ENCODE measurements at regions not wholly inside any gene's neighbourhood (a gene's known extent, or its start where the extent isn't known, plus 50 kb on each side); places are given as distances from the start of the nearest gene placed in this dataset.
"Not testable (repeated sequence)": the region's sequence is repeated elsewhere in the genome, so short reads cannot be mapped to it uniquely, and the experiment has no call there.

DNA sequence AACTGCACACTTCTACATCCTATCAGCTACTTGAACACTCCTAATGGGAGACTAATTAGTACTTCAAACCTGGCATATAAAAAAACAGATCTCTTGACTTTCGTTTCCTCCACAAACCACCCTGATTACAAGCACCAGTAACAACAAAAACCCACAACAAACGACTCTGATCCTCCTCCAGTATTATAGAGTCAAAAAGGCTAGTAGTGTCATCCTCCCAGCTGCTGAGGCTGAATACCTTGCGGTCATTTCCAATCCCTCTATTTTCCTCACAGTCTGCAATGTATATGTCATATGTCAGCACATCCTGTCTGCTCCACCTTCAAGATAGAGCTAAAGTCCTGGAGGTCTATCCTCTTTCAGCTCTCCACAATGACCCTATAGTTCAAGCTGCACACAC is 688.9 kb upstream of the RAG2 start:
- no peak for DNase-seq (ENCODE audit: extremely low read depth, low read depth, low spot score)

- no peak for DNase-seq (ENCODE audit: extremely low read depth, low read depth, low spot score)
Observed at GRCh38 chr11:37282367-37282766, 684.3 kb upstream of the RAG2 start.

- no peak for DNase-seq (ENCODE audit: extremely low read depth, low read depth, low spot score)
Observed at GRCh38 chr11:37280200-37280599, 682.2 kb upstream of the RAG2 start.

DNA sequence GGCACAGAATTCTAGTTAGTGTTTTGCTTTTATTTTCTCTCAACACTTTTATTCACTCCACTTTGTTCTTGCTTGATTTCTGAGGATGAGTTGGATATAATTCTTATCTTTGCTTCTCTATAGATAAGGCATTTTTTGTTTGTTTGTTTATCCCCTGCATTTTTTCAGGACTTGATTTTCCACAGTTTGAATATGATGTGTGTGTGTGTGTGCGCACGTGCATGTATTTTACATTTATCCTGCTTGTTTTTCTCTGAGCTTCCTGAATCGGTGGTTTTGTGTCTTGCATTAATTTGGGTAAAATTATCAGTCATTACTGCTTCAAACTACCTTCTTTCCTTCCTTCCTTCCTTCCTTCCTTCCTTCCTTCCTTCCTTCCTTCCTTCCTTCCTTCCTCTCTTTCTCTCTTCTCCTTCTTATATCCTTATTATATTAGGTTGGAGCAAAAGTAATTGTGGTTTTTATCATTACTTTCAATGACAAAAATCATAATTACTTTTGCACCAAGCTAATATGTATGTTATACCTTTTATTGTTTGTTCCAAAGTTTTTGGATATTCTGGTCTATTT is 679.9 kb upstream of the RAG2 start:
- no peak for DNase-seq (ENCODE audit: extremely low read depth, low read depth, low spot score)

- DNase-seq (ENCODE audit: extremely low read depth, low read depth, low spot score), result no peak
Observed at GRCh38 chr11:37264783-37265182, 666.7 kb upstream of the RAG2 start.

- DNase-seq (ENCODE audit: extremely low read depth, low read depth, low spot score), result no peak
Observed at GRCh38 chr11:37264060-37264459, 666.0 kb upstream of the RAG2 start.

GRCh38 chr11:37263467-37263866 is 665.4 kb upstream of the RAG2 start:
- not testable (repeated sequence) for DNase-seq (ENCODE audit: extremely low read depth, low read depth, low spot score)

DNA sequence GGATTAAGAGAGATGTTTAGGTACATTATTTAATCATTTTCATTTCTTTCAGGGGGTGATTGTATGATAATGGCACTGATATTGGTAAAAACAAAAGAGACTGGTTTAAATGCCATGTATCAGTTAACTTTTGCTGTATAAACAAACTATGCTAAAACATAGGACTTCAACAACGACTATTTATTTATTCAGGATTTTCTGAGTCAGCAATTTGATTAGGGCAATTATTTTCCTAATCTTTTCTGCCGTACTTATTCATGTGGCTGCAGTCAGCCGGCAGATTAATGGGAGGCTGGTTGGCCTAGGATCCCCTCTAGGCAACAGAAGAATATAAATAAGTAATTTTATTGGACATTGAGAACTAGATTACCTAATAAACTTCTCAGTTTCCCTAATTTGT is 661.7 kb upstream of the RAG2 start:
- no peak for DNase-seq (ENCODE audit: extremely low read depth, low read depth, low spot score)

DNA sequence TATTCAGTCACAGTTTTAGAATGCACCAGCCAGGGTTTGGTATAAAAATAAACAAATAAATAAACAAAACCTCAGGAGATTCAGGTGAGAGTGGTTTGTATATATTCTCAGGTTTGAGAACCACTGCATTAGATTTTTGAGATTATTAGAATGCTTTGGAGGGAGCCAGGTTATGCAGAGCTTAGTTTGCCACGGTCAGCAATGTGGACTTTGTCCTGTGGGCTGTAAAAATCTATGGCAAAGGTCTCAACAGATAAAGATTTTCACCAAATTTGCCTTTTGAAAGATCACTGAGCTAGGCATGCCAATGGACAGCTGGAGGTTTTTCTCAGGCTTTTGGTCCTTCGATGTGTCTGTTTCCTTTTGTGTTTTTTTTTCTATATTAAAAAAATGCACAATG is 650.1 kb upstream of the RAG2 start:
- no peak for DNase-seq (ENCODE audit: extremely low read depth, low read depth, low spot score)

DNA sequence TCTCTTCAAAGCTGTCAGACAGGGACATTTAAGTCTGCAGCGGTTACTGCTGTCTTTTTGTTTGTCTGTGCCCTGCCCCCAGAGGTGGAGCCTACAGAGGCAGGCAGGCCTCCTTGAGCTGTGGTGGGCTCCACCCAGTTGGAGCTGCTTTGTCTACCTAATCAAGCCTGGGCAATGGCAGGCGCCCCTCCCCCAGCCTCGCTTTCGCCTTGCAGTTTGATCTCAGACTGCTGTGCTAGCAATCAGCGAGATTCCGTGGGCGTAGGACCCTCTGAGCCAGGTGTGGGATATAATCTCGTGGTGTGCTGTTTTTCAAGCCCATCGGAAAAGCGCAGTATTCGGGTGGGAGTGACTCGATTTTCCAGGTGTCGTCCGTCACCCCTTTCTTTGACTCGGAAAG is 648.1 kb upstream of the RAG2 start:
- not testable (repeated sequence) for DNase-seq (ENCODE audit: extremely low read depth, low read depth, low spot score)

DNA sequence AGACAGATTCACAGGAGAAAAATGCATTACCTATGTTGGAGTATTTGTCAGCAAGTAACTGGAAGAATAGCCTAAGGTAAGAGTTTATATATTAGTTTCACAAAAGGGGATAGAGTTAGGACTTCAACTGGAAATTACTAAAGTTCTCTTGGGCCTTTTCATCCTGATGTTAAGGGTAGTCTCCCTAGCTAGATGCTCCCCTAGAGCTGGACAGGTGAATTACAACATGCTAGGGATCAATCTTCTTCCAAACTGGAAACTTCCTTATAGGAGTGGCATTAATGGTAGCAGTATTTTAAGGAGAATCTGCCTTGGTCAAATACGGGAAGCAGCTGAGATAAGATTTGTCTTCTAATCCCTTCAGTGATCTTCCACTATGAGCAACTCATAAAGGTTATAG is 632.8 kb upstream of the RAG2 start:
- no peak for DNase-seq (ENCODE audit: extremely low read depth, low read depth, low spot score)

DNA sequence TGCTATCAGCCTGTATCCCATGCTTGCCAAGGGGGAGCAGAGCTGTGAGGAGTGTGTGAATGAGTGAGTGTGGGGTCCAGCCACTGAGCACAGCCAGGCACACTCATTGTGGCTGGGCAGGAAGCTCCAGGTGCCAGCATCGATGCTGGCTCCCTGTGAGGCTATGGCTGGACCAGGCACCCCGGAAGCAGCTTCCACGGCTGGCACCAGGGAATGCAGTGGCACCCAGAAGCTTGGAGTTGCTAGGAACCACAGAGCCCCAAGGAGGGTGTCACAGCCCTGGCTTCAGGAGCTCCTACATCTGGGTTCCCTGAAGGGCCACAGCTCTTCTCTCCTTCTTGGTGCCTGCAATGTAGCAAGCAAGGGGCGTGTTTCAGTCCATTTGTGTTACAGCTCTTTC is 625.9 kb upstream of the RAG2 start:
- DNase-seq (ENCODE audit: extremely low read depth, low read depth, low spot score), result no peak

DNA sequence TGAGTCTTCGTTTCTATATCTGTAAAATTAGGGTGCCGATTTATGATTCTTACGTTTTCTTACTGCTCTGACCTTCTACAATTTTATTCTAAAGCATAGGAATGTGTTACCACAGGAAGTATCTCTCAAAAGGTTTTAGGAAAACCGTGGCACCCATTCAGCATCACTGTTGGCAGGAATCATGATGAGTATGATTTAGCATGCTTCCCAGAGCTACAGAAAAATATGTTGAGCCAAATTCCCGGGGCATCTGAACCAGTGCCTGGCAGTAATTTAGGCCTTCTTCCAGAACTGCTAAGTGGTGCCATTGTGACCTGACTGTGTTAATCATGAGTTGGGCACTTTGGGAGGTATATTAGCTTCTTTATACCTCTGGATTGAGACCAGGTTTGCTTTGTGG is 605.0 kb upstream of the RAG2 start:
- DNase-seq (ENCODE audit: extremely low read depth, low read depth, low spot score), result no peak

- no peak for DNase-seq (ENCODE audit: extremely low read depth, low read depth, low spot score)
Observed at GRCh38 chr11:37199082-37199481, 601.0 kb upstream of the RAG2 start.

DNA sequence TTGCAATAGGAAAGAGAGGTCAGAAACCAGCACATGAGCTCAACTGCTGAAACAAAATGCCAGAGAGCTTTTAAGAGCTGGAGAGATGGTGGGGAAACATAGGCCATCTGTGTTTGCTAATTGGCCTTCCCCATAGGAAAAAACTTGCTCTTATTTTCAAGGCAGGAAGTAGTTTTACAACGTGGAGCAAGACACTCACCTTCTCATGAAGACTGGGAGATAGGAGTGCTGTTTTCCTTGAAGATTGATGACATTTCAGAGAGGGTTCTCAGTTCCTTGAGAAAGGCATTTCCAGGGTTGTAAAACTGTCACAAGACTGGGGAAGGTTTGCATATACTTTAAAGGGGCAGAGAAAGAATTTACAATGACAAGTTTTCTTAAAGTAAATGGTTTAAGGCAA is 586.3 kb upstream of the RAG2 start:
- DNase-seq (ENCODE audit: extremely low read depth, low read depth, low spot score), result no peak

DNA sequence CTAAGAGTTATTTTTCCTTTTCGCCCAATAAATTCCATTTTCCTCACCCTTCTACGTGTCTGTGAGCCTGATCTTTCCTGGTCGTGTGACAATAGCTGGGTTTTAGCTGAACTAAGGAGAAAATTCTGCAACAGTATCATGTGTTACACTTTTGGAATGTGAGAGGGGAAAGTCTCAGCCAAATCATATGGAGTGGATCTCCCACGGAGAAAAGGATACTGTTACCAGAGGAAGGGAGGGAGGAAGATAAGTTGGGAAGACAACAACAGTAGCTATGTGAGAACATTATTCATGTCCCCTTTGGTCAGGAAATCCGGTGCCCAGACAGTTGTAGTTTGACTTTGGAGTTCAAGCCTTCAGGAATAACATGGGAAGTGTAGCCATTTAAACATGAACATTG is 584.0 kb upstream of the RAG2 start:
- DNase-seq (ENCODE audit: extremely low read depth, low read depth, low spot score), result no peak

DNA sequence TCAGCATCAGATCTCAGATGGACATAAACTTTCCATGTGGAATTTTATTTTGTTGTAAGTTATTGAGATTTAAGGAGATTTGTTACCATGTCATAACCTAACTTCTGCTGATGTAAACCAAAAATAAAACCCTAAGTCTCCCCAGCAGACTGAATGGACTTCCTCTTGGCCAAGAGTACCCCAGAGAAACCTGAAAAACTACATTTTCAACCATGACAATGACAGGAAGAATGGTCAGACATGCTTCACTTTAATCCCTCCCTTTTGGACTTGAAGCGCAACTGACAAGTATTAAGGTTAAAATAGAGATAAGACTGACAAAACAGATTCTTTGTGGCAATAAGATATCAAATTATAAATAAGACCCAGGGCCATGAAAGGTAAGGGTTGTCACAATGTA is 579.7 kb upstream of the RAG2 start:
- no peak for DNase-seq (ENCODE audit: extremely low read depth, low read depth, low spot score)

DNA sequence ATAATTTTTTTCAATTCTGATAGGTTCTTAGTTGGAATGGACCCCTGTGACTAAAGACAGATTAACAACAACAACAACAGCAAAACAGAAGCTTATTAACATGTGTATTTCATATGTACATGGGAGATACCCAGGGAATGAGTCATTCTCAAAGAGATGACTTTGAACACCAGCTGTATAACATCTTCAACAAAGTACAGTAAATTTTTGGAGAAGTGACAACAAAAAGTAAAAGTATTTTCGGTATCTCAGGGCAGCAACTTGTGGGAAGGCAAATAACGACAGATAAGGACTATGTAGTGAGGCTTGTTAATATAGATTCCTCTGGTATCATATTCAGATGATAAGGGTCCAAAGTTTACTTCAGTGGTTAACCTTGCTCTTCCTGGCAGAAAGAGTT is 573.4 kb upstream of the RAG2 start:
- no peak for DNase-seq (ENCODE audit: extremely low read depth, low read depth, low spot score)

- no peak for DNase-seq (ENCODE audit: extremely low read depth, low read depth, low spot score)
Observed at GRCh38 chr11:37170311-37170710, 572.3 kb upstream of the RAG2 start.

DNA sequence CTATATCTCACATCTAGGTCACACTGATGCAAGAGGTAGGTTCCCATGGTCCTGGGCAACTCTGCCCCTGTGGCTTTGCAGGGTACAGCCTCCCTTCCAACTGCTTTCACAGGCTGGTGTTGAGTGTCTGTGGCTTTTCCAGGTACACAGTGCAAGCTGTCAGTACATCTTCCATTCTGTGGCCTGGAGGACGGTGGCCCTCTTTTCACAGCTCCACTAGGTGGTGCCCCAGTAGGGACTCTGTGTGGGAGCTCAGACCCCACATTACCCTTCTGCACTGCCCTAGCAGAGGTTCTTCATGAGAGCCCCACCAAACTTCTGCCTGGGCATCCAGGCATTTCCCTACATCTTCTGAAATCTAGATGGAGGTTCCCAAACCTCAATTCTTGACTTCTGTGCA is 547.4 kb upstream of the RAG2 start:
- not testable (repeated sequence) for DNase-seq (ENCODE audit: extremely low read depth, low read depth, low spot score)

GRCh38 chr11:37142591-37142990 is 544.6 kb upstream of the RAG2 start:
- DNase-seq (ENCODE audit: extremely low read depth, low read depth, low spot score), result no peak

GRCh38 chr11:37141707-37142106 is 543.7 kb upstream of the RAG2 start:
- DNase-seq (ENCODE audit: extremely low read depth, low read depth, low spot score), result no peak

DNA sequence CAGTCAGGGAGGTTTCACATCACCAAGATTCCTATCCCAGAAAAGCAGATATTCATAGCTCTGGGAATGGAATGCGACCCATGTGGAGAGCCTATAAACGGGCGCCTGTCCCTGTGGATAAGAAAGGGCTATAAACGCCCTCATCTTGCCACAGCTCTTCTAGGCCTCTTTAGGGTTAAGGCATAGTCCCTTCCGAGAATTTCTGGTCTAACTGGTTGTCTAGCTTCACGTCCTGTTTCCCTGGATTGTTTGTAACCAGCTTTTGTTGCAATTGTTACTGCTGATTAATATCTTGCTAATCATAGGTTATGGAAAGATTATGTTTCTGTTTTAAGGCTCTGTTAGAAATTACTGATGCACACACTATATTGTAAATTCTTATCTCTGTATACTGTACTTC is 537.6 kb upstream of the RAG2 start:
- not testable (repeated sequence) for DNase-seq (ENCODE audit: extremely low read depth, low read depth, low spot score)

DNA sequence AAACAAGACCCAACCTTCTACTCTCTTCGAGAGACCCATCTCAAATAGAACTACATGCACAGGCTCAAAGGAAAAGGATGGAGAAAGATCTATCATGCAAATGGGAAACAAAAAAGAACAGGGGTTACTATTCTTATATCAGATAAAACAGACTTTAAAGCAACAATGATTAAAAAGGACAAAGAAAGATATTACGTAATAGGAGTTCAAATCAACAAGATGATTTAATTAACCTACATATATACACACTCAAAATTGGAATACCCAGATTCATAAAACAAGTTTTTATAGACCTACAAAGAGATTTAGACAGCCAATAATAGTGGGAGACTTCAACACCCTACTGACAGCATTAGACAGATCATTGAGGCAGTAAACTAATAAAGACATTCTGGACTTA is 536.6 kb upstream of the RAG2 start:
- DNase-seq (ENCODE audit: extremely low read depth, low read depth, low spot score), result no peak

Data from glomerular endothelial cell (primary cell).